Osteocyte (in vitro differentiated cells): ENCODE measurements at regions not wholly inside any gene's neighbourhood (a gene's known extent, or its start where the extent isn't known, plus 50 kb on each side); places are given as distances from the start of the nearest gene placed in this dataset.

Experiments used
- DNase-seq: peaks from one replicate; pipeline ENCODE4 v3.0.0; 2021; ENCODE audit warnings: mixed read lengths; ENCODE audit not compliant: unreplicated experiment; ENCODE audit errors: extremely low spot score
- H3K27ac Mint-ChIP-seq: one replicate; pipeline ENCODE4 v1.8.0; 2021; ENCODE audit warnings: mild to moderate bottlenecking, mixed read lengths; ENCODE audit not compliant: unreplicated experiment
- H3K27me3 Mint-ChIP-seq: one replicate; pipeline ENCODE4 v1.8.0; 2021; ENCODE audit warnings: mixed read lengths; ENCODE audit not compliant: unreplicated experiment
- H3K36me3 Mint-ChIP-seq: one replicate; pipeline ENCODE4 v1.8.0; 2021; ENCODE audit warnings: mixed read lengths; ENCODE audit not compliant: unreplicated experiment
- H3K4me1 Mint-ChIP-seq: one replicate; pipeline ENCODE4 v1.8.0; 2021; ENCODE audit warnings: mixed read lengths; ENCODE audit not compliant: unreplicated experiment
- H3K4me3 Mint-ChIP-seq: one replicate; pipeline ENCODE4 v1.8.0; 2021; ENCODE audit warnings: mild to moderate bottlenecking, moderate library complexity, mixed read lengths; ENCODE audit not compliant: unreplicated experiment
- H3K9me3 Mint-ChIP-seq: one replicate; pipeline ENCODE4 v1.8.0; 2021; ENCODE audit warnings: mixed read lengths; ENCODE audit not compliant: unreplicated experiment
- TF ChIP-seq, protein P1 (sequence below): fragments of 200-600 bp; sonication (generic); IDR thresholded peaks from 2 replicates; pipeline ENCODE4 v1.5.0; 2021; ENCODE audit warnings: antibody characterized with exemption, mild to moderate bottlenecking, moderate library complexity

DNA sequence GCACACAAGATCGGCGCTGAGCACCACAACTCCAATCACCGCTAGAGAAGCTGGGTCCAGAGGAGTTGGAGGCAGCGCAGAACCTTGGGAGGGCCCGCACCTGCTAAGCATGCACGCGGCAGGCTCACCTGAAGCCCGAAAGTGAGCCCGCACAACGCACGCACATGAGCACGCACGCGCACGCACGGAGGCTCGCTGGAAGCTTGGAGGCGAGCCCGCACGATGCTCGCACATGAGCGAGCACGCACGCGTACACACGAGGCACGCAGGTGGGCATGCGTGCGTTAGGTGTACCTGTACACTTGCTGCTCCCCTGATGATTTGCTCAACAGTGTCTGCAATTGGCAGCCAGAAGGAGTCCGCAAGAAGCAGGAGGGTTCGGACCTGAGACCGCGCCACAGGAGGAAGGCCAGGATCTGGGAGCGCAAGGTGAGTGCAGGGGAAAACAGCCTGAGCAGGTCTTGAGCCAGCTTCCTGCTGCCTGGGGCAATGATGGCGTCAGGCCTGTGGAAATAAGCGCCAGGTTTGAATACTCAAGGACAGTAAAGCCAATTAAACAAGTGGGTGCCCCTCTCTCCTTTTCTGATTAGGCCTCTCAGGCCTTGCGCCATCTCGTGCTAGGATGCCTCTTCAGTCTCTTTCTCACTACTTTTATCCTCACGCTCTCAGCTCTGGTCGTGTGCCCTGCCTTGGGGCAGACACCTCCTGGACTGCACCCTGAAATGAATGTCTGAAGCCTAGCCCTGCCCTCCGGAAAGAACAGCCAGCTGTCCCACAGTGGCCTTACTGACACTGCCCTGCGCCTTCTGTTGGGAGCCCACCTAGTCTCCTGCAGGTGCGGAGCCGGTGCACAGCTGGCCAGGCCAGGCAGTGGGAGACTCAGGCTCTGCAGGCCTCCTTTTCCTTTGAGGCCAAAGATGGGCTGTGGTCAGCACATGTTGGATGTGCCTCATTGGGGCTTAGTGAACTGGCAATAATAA, 340.4 kb downstream of the CDC5L start:
- Mint-ChIP-seq H3K9me3 (no peaks in the 10 kb centered on the region), H3K27me3 (no peaks in the 10 kb centered on the region), H3K4me3 (no peak overlapping the region), H3K36me3 (no peaks in the 10 kb centered on the region), H3K27ac (no peak overlapping the region), H3K4me1 (peaks cover 33% of the 10 kb centered on the region)
- DNase-seq: peak; percentile 70
- TF ChIP-seq, protein P1, sequence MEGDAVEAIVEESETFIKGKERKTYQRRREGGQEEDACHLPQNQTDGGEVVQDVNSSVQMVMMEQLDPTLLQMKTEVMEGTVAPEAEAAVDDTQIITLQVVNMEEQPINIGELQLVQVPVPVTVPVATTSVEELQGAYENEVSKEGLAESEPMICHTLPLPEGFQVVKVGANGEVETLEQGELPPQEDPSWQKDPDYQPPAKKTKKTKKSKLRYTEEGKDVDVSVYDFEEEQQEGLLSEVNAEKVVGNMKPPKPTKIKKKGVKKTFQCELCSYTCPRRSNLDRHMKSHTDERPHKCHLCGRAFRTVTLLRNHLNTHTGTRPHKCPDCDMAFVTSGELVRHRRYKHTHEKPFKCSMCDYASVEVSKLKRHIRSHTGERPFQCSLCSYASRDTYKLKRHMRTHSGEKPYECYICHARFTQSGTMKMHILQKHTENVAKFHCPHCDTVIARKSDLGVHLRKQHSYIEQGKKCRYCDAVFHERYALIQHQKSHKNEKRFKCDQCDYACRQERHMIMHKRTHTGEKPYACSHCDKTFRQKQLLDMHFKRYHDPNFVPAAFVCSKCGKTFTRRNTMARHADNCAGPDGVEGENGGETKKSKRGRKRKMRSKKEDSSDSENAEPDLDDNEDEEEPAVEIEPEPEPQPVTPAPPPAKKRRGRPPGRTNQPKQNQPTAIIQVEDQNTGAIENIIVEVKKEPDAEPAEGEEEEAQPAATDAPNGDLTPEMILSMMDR: no peak

DNA sequence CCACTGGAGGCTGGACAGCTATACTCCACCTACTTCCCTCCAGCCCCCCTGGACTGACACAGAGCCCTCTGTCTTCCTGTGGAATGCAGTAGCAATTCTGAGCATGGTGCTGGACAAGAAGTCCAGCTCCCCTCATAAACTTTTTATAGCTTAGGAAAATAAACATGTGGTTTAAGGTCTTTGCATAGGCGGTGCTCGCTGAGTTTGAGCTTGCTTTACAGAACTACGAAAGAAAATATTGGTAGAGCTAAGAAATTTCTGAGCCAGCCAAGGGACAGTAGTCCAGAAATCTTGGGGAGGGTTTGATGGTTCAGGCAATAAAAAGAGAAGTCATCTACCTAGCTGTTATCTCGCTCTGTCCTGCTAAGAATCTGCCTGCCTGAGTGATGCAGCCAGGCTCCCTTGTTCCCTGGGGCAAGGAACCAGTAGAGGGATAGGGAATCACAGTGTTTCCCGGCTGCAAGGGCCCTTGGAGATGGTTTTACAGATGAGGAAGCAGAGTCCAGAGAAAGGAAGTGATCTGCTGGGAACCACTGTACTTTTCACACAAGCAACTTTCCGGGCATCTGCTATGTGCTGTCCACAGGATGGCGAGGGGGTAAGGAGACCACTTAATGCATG, 343.4 kb downstream of the CDC5L start:
- no peaks in the 10 kb centered on the region for H3K9me3 Mint-ChIP-seq
- no peak overlapping the region for H3K4me3 Mint-ChIP-seq
- no peaks in the 10 kb centered on the region for H3K27me3 Mint-ChIP-seq
- DNase-seq: peak; percentile 64
- H3K27ac Mint-ChIP-seq: peak overlapping the region; percentile 70
- TF ChIP-seq, protein P1: no peak
- peaks cover 37% of the 10 kb centered on the region for H3K4me1 Mint-ChIP-seq
- no peaks in the 10 kb centered on the region for H3K36me3 Mint-ChIP-seq

GRCh38 chr6:44731485-44732095, 344.1 kb downstream of the CDC5L start:
- Mint-ChIP-seq H3K36me3 (no peaks in the 10 kb centered on the region), H3K4me1 (peaks cover 37% of the 10 kb centered on the region), H3K27ac (peak overlapping the region; percentile 70), H3K27me3 (no peaks in the 10 kb centered on the region), H3K4me3 (no peak overlapping the region), H3K9me3 (no peaks in the 10 kb centered on the region)
- no peak for DNase-seq
- TF ChIP-seq, protein P1: no peak

GRCh38 chr6:44732243-44732642, 344.7 kb downstream of the CDC5L start:
- H3K4me1 Mint-ChIP-seq: peaks cover 37% of the 10 kb centered on the region
- no peak overlapping the region for H3K4me3 Mint-ChIP-seq
- DNase-seq: no peak
- H3K27me3 Mint-ChIP-seq: no peaks in the 10 kb centered on the region
- no peak overlapping the region for H3K27ac Mint-ChIP-seq
- H3K9me3 Mint-ChIP-seq: no peaks in the 10 kb centered on the region
- no peaks in the 10 kb centered on the region for H3K36me3 Mint-ChIP-seq
- TF ChIP-seq, protein P1: no peak

GRCh38 chr6:44733126-44733525, 345.6 kb downstream of the CDC5L start:
- Mint-ChIP-seq H3K27ac (no peak overlapping the region), H3K9me3 (no peaks in the 10 kb centered on the region), H3K4me3 (no peak overlapping the region), H3K36me3 (no peaks in the 10 kb centered on the region), H3K27me3 (no peaks in the 10 kb centered on the region), H3K4me1 (peaks cover 43% of the 10 kb centered on the region)
- TF ChIP-seq, protein P1: no peak
- DNase-seq: no peak
